Peyer's patch (tissue), 4 donors: ENCODE measurements at regions not wholly inside any gene's neighbourhood (a gene's known extent, or its start where the extent isn't known, plus 50 kb on each side); places are given as distances from the start of the nearest gene placed in this dataset.

ENCODE experiments used
- POLR2A ChIP-seq, 2 donors: fragments of 450-650 bp; IDR thresholded peaks; one replicate each; pipeline ENCODE4 v1.5.1; 2017; ENCODE audit warnings: antibody characterized with exemption in 2 of 2, mild to moderate bottlenecking in 2 of 2, moderate library complexity in 2 of 2
- TF ChIP-seq, protein P1 (sequence below), 6 experiments: fragments of 450-650 bp in 4 of 6; fragments of 200-600 bp in 2 of 6; sonication (generic) in 1 of 6; IDR thresholded peaks; one replicate each; pipeline ENCODE4 v1.5.1; 2017 to 2019; ENCODE audit warnings: antibody characterized with exemption in 6 of 6, mild to moderate bottlenecking in 3 of 6, moderate library complexity in 1 of 6

- TF ChIP-seq, protein P1, sequence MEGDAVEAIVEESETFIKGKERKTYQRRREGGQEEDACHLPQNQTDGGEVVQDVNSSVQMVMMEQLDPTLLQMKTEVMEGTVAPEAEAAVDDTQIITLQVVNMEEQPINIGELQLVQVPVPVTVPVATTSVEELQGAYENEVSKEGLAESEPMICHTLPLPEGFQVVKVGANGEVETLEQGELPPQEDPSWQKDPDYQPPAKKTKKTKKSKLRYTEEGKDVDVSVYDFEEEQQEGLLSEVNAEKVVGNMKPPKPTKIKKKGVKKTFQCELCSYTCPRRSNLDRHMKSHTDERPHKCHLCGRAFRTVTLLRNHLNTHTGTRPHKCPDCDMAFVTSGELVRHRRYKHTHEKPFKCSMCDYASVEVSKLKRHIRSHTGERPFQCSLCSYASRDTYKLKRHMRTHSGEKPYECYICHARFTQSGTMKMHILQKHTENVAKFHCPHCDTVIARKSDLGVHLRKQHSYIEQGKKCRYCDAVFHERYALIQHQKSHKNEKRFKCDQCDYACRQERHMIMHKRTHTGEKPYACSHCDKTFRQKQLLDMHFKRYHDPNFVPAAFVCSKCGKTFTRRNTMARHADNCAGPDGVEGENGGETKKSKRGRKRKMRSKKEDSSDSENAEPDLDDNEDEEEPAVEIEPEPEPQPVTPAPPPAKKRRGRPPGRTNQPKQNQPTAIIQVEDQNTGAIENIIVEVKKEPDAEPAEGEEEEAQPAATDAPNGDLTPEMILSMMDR (IDR thresholded peaks at IDR 0.05) = peak in 4 of 6 experiments; percentile 17 to 47 (median 37)
- TF ChIP-seq POLR2A (IDR thresholded peaks at IDR 0.05) = no peak
These were observed 201.3 kb downstream of the JCAD start for GRCh38 chr10:29857843-29858701.
